GM23248 (cell line): ENCODE measurements at regions not wholly inside any gene's neighbourhood (a gene's known extent, or its start where the extent isn't known, plus 50 kb on each side); places are given as distances from the start of the nearest gene placed in this dataset.
"Not testable (repeated sequence)": the region's sequence is repeated elsewhere in the genome, so short reads cannot be mapped to it uniquely, and the experiment has no call there.

Experiments used
- EZH2 ChIP-seq: fragments of 200-600 bp; sonication (generic); IDR thresholded peaks from 2 replicates; pipeline ENCODE4 v1.6.1; 2018; ENCODE audit warnings: antibody characterized with exemption, mild to moderate bottlenecking; ENCODE audit not compliant: insufficient read depth, poor library complexity, severe bottlenecking
- EZH2phosphoT487 ChIP-seq: fragments of 200-600 bp; sonication (generic); IDR thresholded peaks from 2 replicates; pipeline ENCODE4 v1.6.1; 2018; ENCODE audit warnings: antibody characterized with exemption, moderate library complexity, mild to moderate bottlenecking, low read depth; ENCODE audit not compliant: insufficient read depth

DNA sequence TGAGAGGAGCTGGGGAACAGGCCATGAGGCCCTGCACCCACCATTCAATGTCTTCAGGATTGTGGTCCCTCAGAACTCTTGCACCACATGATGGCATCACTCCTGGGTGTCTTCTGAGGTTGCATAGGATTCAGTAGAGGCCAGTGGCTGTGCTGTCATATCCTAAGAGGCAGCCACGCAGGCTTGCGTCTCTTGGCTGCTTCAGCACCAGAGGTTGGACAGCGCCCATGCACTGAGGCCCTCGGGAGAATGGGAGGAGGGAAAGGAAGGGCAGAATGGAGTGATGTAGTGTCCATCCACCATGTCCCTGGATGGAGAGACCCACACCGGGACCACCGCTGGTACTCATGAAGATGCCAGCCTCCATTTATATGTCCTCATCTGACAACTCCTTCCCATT is 237.1 kb downstream of the POTED start:
- not testable (repeated sequence) for TF ChIP-seq EZH2, EZH2phosphoT487
